Fibroblast of villous mesenchyme (primary cell): ENCODE measurements at regions not wholly inside any gene's neighbourhood (a gene's known extent, or its start where the extent isn't known, plus 50 kb on each side); places are given as distances from the start of the nearest gene placed in this dataset.

Experiments used
- DNase-seq: peaks from one replicate; pipeline ENCODE4 v3.0.0-alpha.2; 2010; ENCODE audit warnings: low read depth
- H3K4me3 ChIP-seq: 2 replicates; pipeline ENCODE4 v1.5.1; 2011; ENCODE audit warnings: low read depth, mild to moderate bottlenecking, low read length
- CTCF ChIP-seq: IDR thresholded peaks from 2 replicates; pipeline ENCODE4 v1.5.1; 2012; ENCODE audit warnings: low read depth, mild to moderate bottlenecking, low read length; ENCODE audit not compliant: insufficient read depth

GRCh38 chr5:124088289-124089032, 576.5 kb downstream of the CSNK1G3 start:
- no peak overlapping the region for H3K4me3 ChIP-seq
- DNase-seq: no peak
- no peak for TF ChIP-seq CTCF

GRCh38 chr5:124087752-124088151, 575.8 kb downstream of the CSNK1G3 start:
- TF ChIP-seq CTCF: no peak
- DNase-seq: no peak
- no peak overlapping the region for H3K4me3 ChIP-seq

- no peak overlapping the region for H3K4me3 ChIP-seq
- TF ChIP-seq CTCF: no peak
- no peak for DNase-seq
These were observed 568.3 kb downstream of the CSNK1G3 start for GRCh38 chr5:124080256-124080655.

- TF ChIP-seq CTCF: no peak
- DNase-seq: peak; percentile 24
- no peak overlapping the region for H3K4me3 ChIP-seq
These were observed 567.1 kb downstream of the CSNK1G3 start for GRCh38 chr5:124079062-124079461.

GRCh38 chr5:124074500-124074899, 562.5 kb downstream of the CSNK1G3 start:
- DNase-seq: no peak
- TF ChIP-seq CTCF: no peak

GRCh38 chr5:124072570-124072969, 560.6 kb downstream of the CSNK1G3 start:
- no peak for DNase-seq
- TF ChIP-seq CTCF: no peak
- H3K4me3 ChIP-seq: no peak overlapping the region

More at GRCh38 chr5:124074500-124074899, 562.5 kb downstream of the CSNK1G3 start:
- H3K4me3 ChIP-seq: no peak overlapping the region

- DNase-seq: no peak
- no peak overlapping the region for H3K4me3 ChIP-seq
- TF ChIP-seq CTCF: no peak
These were observed 559.1 kb downstream of the CSNK1G3 start for GRCh38 chr5:124071039-124071438.
